ENCODE measurements at regions not wholly inside any gene's neighbourhood (a gene's known extent, or its start where the extent isn't known, plus 50 kb on each side); places are given as distances from the start of the nearest gene placed in this dataset.

DNA sequence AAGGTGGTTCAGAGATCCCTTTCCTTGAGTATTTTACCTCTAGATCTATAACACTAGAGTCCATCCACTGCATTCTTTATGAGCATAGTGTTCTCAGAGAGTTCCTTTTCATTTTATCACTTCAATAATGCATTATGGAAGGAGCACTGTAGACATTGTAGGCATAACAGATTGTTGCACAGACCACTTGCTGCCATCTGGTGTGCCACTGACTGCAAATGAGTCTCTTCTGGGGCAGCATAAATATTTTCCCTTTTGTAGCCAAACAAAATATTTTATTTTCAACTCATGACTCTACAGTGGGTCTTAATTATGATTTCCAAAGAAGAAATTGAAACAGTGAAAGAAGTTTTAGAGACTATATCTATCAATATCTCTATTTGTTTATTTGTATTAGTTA, 290.4 kb downstream of the OLFM3 start:
- TF ChIP-seq, protein P1, sequence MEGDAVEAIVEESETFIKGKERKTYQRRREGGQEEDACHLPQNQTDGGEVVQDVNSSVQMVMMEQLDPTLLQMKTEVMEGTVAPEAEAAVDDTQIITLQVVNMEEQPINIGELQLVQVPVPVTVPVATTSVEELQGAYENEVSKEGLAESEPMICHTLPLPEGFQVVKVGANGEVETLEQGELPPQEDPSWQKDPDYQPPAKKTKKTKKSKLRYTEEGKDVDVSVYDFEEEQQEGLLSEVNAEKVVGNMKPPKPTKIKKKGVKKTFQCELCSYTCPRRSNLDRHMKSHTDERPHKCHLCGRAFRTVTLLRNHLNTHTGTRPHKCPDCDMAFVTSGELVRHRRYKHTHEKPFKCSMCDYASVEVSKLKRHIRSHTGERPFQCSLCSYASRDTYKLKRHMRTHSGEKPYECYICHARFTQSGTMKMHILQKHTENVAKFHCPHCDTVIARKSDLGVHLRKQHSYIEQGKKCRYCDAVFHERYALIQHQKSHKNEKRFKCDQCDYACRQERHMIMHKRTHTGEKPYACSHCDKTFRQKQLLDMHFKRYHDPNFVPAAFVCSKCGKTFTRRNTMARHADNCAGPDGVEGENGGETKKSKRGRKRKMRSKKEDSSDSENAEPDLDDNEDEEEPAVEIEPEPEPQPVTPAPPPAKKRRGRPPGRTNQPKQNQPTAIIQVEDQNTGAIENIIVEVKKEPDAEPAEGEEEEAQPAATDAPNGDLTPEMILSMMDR (IDR thresholded peaks at IDR 0.05): no peak
- no peak overlapping the region for H3K9ac ChIP-seq (ENCODE audit: low read depth in 2 of 2, low read length in 2 of 2)
- intact Hi-C loops (cut with DNase I): no loop called here

DNA sequence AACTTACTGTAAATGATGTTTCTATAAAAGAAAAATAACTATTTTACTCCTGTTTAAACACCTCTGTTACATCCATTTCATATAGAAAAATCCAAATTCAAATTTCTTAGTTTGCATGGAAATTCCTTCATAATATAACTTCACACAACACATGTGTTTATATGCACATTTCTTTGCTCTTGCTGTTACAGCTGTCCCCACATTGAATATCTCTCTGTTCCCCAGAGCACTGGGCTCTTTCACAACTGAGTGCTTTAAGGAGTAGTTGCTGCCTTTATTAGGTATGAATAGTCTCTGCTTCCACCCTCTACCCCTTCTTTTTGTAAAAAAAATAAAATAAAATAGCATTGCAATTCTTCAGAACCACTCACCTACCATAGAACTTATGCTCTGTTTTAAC, 287.0 kb downstream of the OLFM3 start:
- intact Hi-C loops (cut with DNase I): no loop called here
- no peak overlapping the region for H3K4me3 ChIP-seq
- H3K27me3 ChIP-seq: no peaks in the 10 kb centered on the region
- no peaks in the 10 kb centered on the region for H3K36me3 ChIP-seq
- TF ChIP-seq, protein P1 (IDR thresholded peaks at IDR 0.05): no peak
- DNase-seq: no peak
- no peaks in the 10 kb centered on the region for H3K9me3 ChIP-seq
- H3K9ac ChIP-seq (ENCODE audit: low read depth in 2 of 2, low read length in 2 of 2): no peak overlapping the region
- H3K27ac ChIP-seq: no peak overlapping the region
- H3K4me1 ChIP-seq: no peaks in the 10 kb centered on the region

More for the DNA sequence above, 290.4 kb downstream of the OLFM3 start:
- H3K27ac ChIP-seq: no peak overlapping the region
- H3K4me3 ChIP-seq: no peak overlapping the region
- no peak for DNase-seq
- H3K4me1 ChIP-seq: no peaks in the 10 kb centered on the region
- no peaks in the 10 kb centered on the region for H3K27me3 ChIP-seq
- no peaks in the 10 kb centered on the region for H3K36me3 ChIP-seq
- no peaks in the 10 kb centered on the region for H3K9me3 ChIP-seq

DNA sequence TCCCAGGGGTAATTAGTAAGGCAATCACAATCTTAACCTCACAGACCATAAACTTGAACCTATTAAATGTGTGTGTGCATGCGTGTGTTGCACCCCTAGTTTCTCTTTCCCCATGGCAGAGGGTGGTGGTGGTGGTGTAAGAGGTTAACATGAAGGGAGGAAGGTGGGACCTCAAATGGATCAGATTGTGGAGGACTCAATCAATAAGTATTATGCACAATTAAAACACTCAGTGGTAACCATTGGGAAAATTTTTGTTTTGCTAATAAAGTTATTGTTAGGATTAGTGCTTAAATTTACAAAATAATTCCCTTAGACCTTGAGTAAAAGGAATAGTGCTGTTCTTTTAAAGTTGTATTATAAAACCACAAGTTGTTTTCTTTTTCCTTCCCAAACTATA, 283.0 kb downstream of the OLFM3 start:
- Histone ChIP-seq H3K4me1 (no peaks in the 10 kb centered on the region), H3K27ac (no peak overlapping the region), H3K4me3 (no peak overlapping the region), H3K36me3 (no peaks in the 10 kb centered on the region), H3K9ac (ENCODE audit: low read depth in 2 of 2, low read length in 2 of 2) (no peak overlapping the region), H3K27me3 (no peaks in the 10 kb centered on the region), H3K9me3 (no peaks in the 10 kb centered on the region)
- intact Hi-C loops (cut with DNase I): no loop called here
- TF ChIP-seq, protein P1 (IDR thresholded peaks at IDR 0.05): no peak
- no peak for DNase-seq

DNA sequence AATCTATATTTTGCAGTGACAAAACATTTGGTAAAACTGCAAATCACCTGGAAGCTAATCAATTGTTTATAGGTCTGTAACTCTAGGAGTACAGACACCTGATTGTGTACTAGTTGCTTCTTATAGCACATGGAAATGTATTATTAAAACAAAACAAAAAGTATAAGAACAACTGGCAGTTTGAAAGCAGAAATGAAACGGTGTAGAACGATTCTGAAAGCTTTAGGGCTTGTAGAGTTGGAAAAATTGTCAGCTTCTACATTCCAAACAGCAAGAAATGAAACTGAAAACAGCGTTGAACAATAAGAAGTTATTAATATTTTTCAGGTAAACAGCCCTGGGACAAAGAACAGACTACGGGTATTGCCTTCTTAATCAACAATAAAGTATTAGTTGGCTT, 273.3 kb downstream of the OLFM3 start:
- H3K27me3 ChIP-seq: no peaks in the 10 kb centered on the region
- no peaks in the 10 kb centered on the region for H3K36me3 ChIP-seq
- intact Hi-C loops (cut with DNase I): no loop called here
- no peak overlapping the region for H3K27ac ChIP-seq
- TF ChIP-seq, protein P1 (IDR thresholded peaks at IDR 0.05): no peak
- H3K9ac ChIP-seq (ENCODE audit: low read depth in 2 of 2, low read length in 2 of 2): no peak overlapping the region
- H3K4me3 ChIP-seq: no peak overlapping the region
- DNase-seq: no peak
- H3K9me3 ChIP-seq: no peaks in the 10 kb centered on the region
- H3K4me1 ChIP-seq: no peaks in the 10 kb centered on the region

DNA sequence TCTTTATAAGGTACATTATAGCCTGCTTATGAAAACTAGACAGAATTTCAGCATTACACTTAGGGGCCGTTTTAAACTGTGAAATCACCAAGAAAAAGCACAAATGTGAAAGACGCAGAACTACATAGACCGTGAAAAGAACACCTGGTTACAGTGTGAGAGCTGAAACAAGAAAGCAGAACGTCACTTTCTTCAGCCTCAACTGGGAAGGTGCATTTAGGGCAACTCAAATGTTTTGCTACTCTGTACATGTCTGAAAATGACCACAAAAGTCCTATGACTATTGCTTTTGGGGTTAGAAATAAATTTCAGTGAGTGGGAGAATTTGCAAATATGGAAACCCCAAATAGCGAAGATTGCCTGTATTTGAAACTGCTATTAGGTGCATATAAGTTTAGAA, 268.7 kb downstream of the OLFM3 start:
- H3K4me3 ChIP-seq: no peak overlapping the region
- H3K36me3 ChIP-seq: no peaks in the 10 kb centered on the region
- intact Hi-C loops (cut with DNase I): no loop called here
- no peak for DNase-seq
- no peaks in the 10 kb centered on the region for H3K9me3 ChIP-seq
- no peak overlapping the region for H3K27ac ChIP-seq
- H3K9ac ChIP-seq (ENCODE audit: low read depth in 2 of 2, low read length in 2 of 2): no peak overlapping the region
- H3K27me3 ChIP-seq: no peaks in the 10 kb centered on the region
- TF ChIP-seq, protein P1 (IDR thresholded peaks at IDR 0.05): no peak
- no peaks in the 10 kb centered on the region for H3K4me1 ChIP-seq

DNA sequence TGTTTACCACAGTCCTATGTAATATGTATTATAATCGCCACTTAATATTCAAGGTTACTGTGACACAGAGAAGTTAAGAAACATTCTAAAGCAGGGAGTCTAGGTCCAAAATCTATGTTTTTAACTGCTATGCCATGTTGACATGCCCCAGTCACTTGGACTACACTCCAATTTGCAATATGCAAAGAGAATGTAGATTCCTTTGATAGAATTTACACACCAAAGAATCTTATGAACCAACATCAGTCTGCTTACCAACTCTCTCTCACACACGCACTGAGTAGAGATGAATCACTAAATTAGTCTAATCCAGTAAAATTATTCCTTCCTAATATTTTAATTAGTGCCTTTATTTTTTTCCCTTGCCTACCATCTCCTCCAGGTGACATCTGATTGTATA, 266.2 kb downstream of the OLFM3 start:
- no peak overlapping the region for H3K27ac ChIP-seq
- H3K36me3 ChIP-seq: no peaks in the 10 kb centered on the region
- no peaks in the 10 kb centered on the region for H3K4me1 ChIP-seq
- H3K27me3 ChIP-seq: no peaks in the 10 kb centered on the region
- H3K9me3 ChIP-seq: no peaks in the 10 kb centered on the region
- no peak overlapping the region for H3K4me3 ChIP-seq
- intact Hi-C loops (cut with DNase I): no loop called here
- DNase-seq: no peak
- TF ChIP-seq, protein P1 (IDR thresholded peaks at IDR 0.05): no peak
- no peak overlapping the region for H3K9ac ChIP-seq (ENCODE audit: low read depth in 2 of 2, low read length in 2 of 2)
